GM12892 (cell line): ENCODE measurements at regions not wholly inside any gene's neighbourhood (a gene's known extent, or its start where the extent isn't known, plus 50 kb on each side); places are given as distances from the start of the nearest gene placed in this dataset.

ENCODE experiments used
- POLR2AphosphoS5 ChIP-seq: IDR thresholded peaks from 2 replicates; pipeline ENCODE4 v1.6.1; 2011; ENCODE audit warnings: low read depth, low read length, control low read depth
- TAF1 ChIP-seq: IDR thresholded peaks from 2 replicates; pipeline ENCODE4 v1.6.1; 2011; ENCODE audit warnings: low read depth, mild to moderate bottlenecking, control low read depth, low read length, borderline replicate concordance

DNA sequence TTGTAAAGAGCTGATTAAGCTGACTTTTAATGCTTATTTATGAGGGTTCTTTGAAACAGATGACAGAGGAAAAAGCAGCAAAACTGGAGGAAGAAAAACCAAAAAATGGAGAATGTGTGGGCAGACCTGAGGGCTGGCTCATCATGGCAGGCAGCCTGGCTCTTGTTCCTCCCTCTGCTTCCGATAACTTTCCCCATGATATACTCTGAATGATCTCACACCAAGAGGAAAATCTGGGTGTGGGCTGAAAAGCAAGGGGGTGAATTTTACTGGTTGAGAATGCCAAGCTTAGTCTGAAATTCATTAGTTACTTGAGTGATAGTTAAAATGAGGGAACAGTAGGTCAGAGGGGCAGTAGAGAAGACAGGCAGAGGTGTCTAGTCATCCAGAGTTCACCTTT, 330.1 kb upstream of the PRICKLE1 start:
- TF ChIP-seq POLR2AphosphoS5 = no peak
- no peak for TF ChIP-seq TAF1
